ENCODE measurements at regions not wholly inside any gene's neighbourhood (a gene's known extent, or its start where the extent isn't known, plus 50 kb on each side); places are given as distances from the start of the nearest gene placed in this dataset.

DNA sequence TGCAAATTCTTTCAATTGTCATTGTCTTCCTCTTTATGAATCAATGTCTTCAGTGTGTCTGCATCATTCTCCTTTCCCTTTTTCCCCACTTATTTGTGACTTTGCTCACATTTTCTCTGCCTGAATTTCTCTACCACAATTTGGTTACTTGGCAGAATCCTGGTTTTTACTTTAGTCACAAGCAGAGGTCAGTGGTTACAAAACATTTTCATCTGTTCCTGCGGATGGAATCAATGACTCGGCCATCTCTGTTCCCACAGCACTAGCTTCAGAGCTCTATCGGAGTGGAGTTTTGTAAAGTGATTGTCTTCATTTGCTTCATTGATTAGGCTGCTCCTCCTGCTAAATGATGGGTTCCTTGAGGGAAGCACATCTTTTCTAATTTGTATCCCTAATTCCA, 501.3 kb upstream of the AADAT start:
- TF ChIP-seq, protein P1, sequence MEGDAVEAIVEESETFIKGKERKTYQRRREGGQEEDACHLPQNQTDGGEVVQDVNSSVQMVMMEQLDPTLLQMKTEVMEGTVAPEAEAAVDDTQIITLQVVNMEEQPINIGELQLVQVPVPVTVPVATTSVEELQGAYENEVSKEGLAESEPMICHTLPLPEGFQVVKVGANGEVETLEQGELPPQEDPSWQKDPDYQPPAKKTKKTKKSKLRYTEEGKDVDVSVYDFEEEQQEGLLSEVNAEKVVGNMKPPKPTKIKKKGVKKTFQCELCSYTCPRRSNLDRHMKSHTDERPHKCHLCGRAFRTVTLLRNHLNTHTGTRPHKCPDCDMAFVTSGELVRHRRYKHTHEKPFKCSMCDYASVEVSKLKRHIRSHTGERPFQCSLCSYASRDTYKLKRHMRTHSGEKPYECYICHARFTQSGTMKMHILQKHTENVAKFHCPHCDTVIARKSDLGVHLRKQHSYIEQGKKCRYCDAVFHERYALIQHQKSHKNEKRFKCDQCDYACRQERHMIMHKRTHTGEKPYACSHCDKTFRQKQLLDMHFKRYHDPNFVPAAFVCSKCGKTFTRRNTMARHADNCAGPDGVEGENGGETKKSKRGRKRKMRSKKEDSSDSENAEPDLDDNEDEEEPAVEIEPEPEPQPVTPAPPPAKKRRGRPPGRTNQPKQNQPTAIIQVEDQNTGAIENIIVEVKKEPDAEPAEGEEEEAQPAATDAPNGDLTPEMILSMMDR (conservative IDR thresholded peaks at IDR 0.05; ENCODE audit: low read depth, low read length) = no peak
- no peak for TF ChIP-seq EZH2 (IDR thresholded peaks at IDR 0.05; ENCODE audit: low read length, unreplicated experiment)
